PC-9 (cell line): ENCODE measurements at regions not wholly inside any gene's neighbourhood (a gene's known extent, or its start where the extent isn't known, plus 50 kb on each side); places are given as distances from the start of the nearest gene placed in this dataset.

Experiments used
- CTCF ChIP-seq: fragments of 200-600 bp; sonication (generic); conservative IDR thresholded peaks from 2 replicates; pipeline ENCODE4 v1.6.1; 2017; ENCODE audit warnings: mixed run types, antibody characterized with exemption, mild to moderate bottlenecking, moderate library complexity
- EZH2 ChIP-seq: fragments of 200-600 bp; sonication (generic); IDR thresholded peaks from 2 replicates; pipeline ENCODE4 v1.8.0; 2017; ENCODE audit warnings: antibody characterized with exemption, low read depth

GRCh38 chr2:120464448-120464931, 118.6 kb downstream of the INHBB start:
- TF ChIP-seq EZH2 (no peak), CTCF (no peak)
